Osteocyte (in vitro differentiated cells): ENCODE measurements at regions not wholly inside any gene's neighbourhood (a gene's known extent, or its start where the extent isn't known, plus 50 kb on each side); places are given as distances from the start of the nearest gene placed in this dataset.

Experiments
- DNase-seq: peaks from one replicate; pipeline ENCODE4 v3.0.0; 2021; ENCODE audit warnings: mixed read lengths; ENCODE audit not compliant: unreplicated experiment; ENCODE audit errors: extremely low spot score
- H3K27ac Mint-ChIP-seq: one replicate; pipeline ENCODE4 v1.8.0; 2021; ENCODE audit warnings: mild to moderate bottlenecking, mixed read lengths; ENCODE audit not compliant: unreplicated experiment
- H3K27me3 Mint-ChIP-seq: one replicate; pipeline ENCODE4 v1.8.0; 2021; ENCODE audit warnings: mixed read lengths; ENCODE audit not compliant: unreplicated experiment
- H3K36me3 Mint-ChIP-seq: one replicate; pipeline ENCODE4 v1.8.0; 2021; ENCODE audit warnings: mixed read lengths; ENCODE audit not compliant: unreplicated experiment
- H3K4me1 Mint-ChIP-seq: one replicate; pipeline ENCODE4 v1.8.0; 2021; ENCODE audit warnings: mixed read lengths; ENCODE audit not compliant: unreplicated experiment
- H3K4me3 Mint-ChIP-seq: one replicate; pipeline ENCODE4 v1.8.0; 2021; ENCODE audit warnings: mild to moderate bottlenecking, moderate library complexity, mixed read lengths; ENCODE audit not compliant: unreplicated experiment
- H3K9me3 Mint-ChIP-seq: one replicate; pipeline ENCODE4 v1.8.0; 2021; ENCODE audit warnings: mixed read lengths; ENCODE audit not compliant: unreplicated experiment
- CTCF ChIP-seq: fragments of 200-600 bp; sonication (generic); IDR thresholded peaks from 2 replicates; pipeline ENCODE4 v1.5.0; 2021; ENCODE audit warnings: antibody characterized with exemption, mild to moderate bottlenecking, moderate library complexity

- no peaks in the 10 kb centered on the region for H3K9me3 Mint-ChIP-seq
- no peak overlapping the region for H3K4me3 Mint-ChIP-seq
- H3K27ac Mint-ChIP-seq = no peak overlapping the region
- no peak for TF ChIP-seq CTCF
- H3K4me1 Mint-ChIP-seq = no peaks in the 10 kb centered on the region
- no peaks in the 10 kb centered on the region for H3K36me3 Mint-ChIP-seq
- DNase-seq = no peak
- H3K27me3 Mint-ChIP-seq = peaks cover 3% of the 10 kb centered on the region
These were observed 189.9 kb downstream of the IL15 start for GRCh38 chr4:141826260-141826659.

GRCh38 chr4:141833209-141833608 lies 196.8 kb downstream of the IL15 start:
- Mint-ChIP-seq H3K9me3 (no peaks in the 10 kb centered on the region), H3K27ac (no peak overlapping the region), H3K27me3 (peaks cover 3% of the 10 kb centered on the region), H3K4me1 (no peaks in the 10 kb centered on the region), H3K4me3 (no peak overlapping the region), H3K36me3 (no peaks in the 10 kb centered on the region)
- TF ChIP-seq CTCF = no peak
- DNase-seq = no peak

DNA sequence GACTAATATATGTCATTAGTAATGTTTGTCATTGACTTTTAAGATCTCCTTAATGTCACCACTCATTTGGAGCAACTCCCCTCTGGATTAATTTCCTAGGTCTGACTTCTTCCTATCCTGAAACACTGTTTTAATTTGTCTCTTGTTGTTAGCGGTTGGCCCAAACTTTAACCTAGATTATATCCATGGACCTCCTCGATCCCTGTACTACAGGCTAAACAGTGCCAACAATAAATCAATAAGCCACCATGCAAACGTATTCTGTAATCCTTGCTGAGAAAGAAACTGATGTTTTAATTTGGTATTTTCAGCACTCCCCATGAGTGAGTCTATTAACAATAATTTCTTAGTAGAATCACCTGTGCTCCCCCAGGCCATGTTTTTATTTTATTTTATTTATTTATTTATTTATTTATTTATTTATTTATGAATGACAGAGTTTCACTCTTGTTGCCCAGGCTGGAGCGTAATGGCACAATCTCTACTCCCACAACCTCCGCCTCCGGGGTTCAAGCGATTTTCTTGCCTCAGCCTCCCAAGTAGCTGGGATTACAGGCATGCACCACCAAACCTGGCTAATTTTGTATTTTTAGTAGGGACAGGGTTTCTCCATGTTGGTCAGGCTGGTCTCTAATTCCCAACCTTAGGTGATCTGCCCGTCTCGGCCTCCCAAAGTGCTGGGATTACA lies 204.1 kb downstream of the IL15 start:
- Mint-ChIP-seq H3K9me3 (no peaks in the 10 kb centered on the region), H3K27ac (no peak overlapping the region), H3K36me3 (no peaks in the 10 kb centered on the region), H3K4me1 (no peaks in the 10 kb centered on the region), H3K27me3 (no peaks in the 10 kb centered on the region), H3K4me3 (no peak overlapping the region)
- no peak for TF ChIP-seq CTCF
- no peak for DNase-seq

DNA sequence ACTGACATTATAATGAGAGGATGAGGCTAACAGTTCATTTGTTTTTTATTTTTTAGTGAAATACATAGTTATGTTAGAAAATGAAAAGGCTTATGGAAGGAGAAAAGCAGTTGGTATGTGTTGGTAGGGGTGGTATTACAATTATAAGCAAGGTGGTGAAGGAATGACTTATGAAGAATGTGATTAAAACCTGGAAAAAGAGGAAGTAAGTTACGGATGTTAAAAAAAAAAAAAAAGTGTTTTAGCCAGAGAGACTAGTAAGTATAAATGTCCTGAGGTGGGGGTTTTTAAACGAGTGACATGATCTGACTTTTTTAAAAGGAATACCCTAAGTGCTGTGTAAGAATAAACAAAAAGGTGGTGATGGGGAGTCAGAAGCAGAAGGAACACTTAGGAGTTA lies 206.8 kb downstream of the IL15 start:
- no peak for DNase-seq
- Mint-ChIP-seq H3K4me3 (no peak overlapping the region), H3K9me3 (peaks cover 4% of the 10 kb centered on the region), H3K27ac (no peak overlapping the region), H3K36me3 (no peaks in the 10 kb centered on the region), H3K4me1 (no peaks in the 10 kb centered on the region), H3K27me3 (peaks cover 12% of the 10 kb centered on the region)
- no peak for TF ChIP-seq CTCF

GRCh38 chr4:141845901-141846300 lies 209.5 kb downstream of the IL15 start:
- DNase-seq = no peak
- TF ChIP-seq CTCF = no peak
- Mint-ChIP-seq H3K27ac (no peak overlapping the region), H3K27me3 (peaks cover 12% of the 10 kb centered on the region), H3K4me3 (no peak overlapping the region), H3K36me3 (no peaks in the 10 kb centered on the region), H3K4me1 (peaks cover 5% of the 10 kb centered on the region), H3K9me3 (peaks cover 4% of the 10 kb centered on the region)
